Fibroblast of mammary gland (primary cell): ENCODE measurements at regions not wholly inside any gene's neighbourhood (a gene's known extent, or its start where the extent isn't known, plus 50 kb on each side); places are given as distances from the start of the nearest gene placed in this dataset.
A peak's percentile ranks its signal among the peaks of the same experiment; 100 is the strongest.

Experiments used
- DNase-seq: peaks from one replicate; pipeline ENCODE4 v3.0.0-alpha.2; 2010; ENCODE audit warnings: low read depth
- H3K4me3 ChIP-seq: 2 replicates; pipeline ENCODE4 v1.5.1; 2011; ENCODE audit warnings: low read depth, mild to moderate bottlenecking, low read length, moderate library complexity; ENCODE audit not compliant: control insufficient read depth
- CTCF ChIP-seq: conservative IDR thresholded peaks from 2 replicates; pipeline ENCODE4 v1.5.1; 2011; ENCODE audit warnings: low read depth, low read length, inconsistent platforms; ENCODE audit not compliant: control insufficient read depth, insufficient read depth

GRCh38 chr2:207276858-207277257 is 111.1 kb upstream of the KLF7 start:
- H3K4me3 ChIP-seq = no peak overlapping the region
- DNase-seq = no peak
- TF ChIP-seq CTCF = no peak

- DNase-seq = no peak
- TF ChIP-seq CTCF = no peak
- no peak overlapping the region for H3K4me3 ChIP-seq
These were observed 113.8 kb upstream of the KLF7 start for GRCh38 chr2:207279520-207279919.

GRCh38 chr2:207281436-207281835 is 115.7 kb upstream of the KLF7 start:
- no peak overlapping the region for H3K4me3 ChIP-seq
- no peak for TF ChIP-seq CTCF
- no peak for DNase-seq

- no peak for DNase-seq
- no peak for TF ChIP-seq CTCF
- H3K4me3 ChIP-seq = no peak overlapping the region
These were observed 117.2 kb upstream of the KLF7 start for GRCh38 chr2:207282916-207283315.

- DNase-seq = peak; percentile 23
- peak; percentile 19 for TF ChIP-seq CTCF
- H3K4me3 ChIP-seq = no peak overlapping the region
These were observed 117.6 kb upstream of the KLF7 start for GRCh38 chr2:207283356-207283755.

GRCh38 chr2:207284556-207285472 is 119.1 kb upstream of the KLF7 start:
- no peak for DNase-seq
- H3K4me3 ChIP-seq = no peak overlapping the region
- TF ChIP-seq CTCF = no peak
